Uterus (tissue), 2 donors: ENCODE measurements at regions not wholly inside any gene's neighbourhood (a gene's known extent, or its start where the extent isn't known, plus 50 kb on each side); places are given as distances from the start of the nearest gene placed in this dataset.

Source experiments
- POLR2A ChIP-seq, 2 donors: fragments of 450-650 bp; IDR thresholded peaks; one replicate each; pipeline ENCODE4 v1.6.1; 2016; ENCODE audit warnings: antibody characterized with exemption in 2 of 2, mild to moderate bottlenecking in 1 of 2, moderate library complexity in 1 of 2
- TF ChIP-seq, protein P1 (sequence below), 4 experiments: fragments of 200-600 bp in 2 of 4; fragments of 450-650 bp in 2 of 4; sonication (generic) in 2 of 4; IDR thresholded peaks; one replicate each; pipeline ENCODE4 v1.5.1; 2016 to 2019; ENCODE audit warnings: antibody characterized with exemption in 4 of 4, mild to moderate bottlenecking in 2 of 4, moderate library complexity in 1 of 4

GRCh38 chr1:173330149-173330951 is 123.2 kb upstream of the TNFSF4 start:
- TF ChIP-seq, protein P1, sequence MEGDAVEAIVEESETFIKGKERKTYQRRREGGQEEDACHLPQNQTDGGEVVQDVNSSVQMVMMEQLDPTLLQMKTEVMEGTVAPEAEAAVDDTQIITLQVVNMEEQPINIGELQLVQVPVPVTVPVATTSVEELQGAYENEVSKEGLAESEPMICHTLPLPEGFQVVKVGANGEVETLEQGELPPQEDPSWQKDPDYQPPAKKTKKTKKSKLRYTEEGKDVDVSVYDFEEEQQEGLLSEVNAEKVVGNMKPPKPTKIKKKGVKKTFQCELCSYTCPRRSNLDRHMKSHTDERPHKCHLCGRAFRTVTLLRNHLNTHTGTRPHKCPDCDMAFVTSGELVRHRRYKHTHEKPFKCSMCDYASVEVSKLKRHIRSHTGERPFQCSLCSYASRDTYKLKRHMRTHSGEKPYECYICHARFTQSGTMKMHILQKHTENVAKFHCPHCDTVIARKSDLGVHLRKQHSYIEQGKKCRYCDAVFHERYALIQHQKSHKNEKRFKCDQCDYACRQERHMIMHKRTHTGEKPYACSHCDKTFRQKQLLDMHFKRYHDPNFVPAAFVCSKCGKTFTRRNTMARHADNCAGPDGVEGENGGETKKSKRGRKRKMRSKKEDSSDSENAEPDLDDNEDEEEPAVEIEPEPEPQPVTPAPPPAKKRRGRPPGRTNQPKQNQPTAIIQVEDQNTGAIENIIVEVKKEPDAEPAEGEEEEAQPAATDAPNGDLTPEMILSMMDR (IDR thresholded peaks at IDR 0.05), result no peak
- no peak for TF ChIP-seq POLR2A (IDR thresholded peaks at IDR 0.05)
